HEK293 (cell line): ENCODE measurements at regions not wholly inside any gene's neighbourhood (a gene's known extent, or its start where the extent isn't known, plus 50 kb on each side); places are given as distances from the start of the nearest gene placed in this dataset.

Experiments
- CTCF ChIA-PET: fragments of 350-600 bp; formaldehyde crosslinking; extraction: SDS; loops from one replicate; lab custom pipeline; 2021; ENCODE audit warnings: antibody characterized with exemption; lab: Yijun Ruan, JAX
- POLR2A ChIA-PET: fragments of 300-600 bp; formaldehyde crosslinking; extraction: SDS; loops from one replicate; lab custom pipeline; 2020; ENCODE audit warnings: antibody characterized with exemption, inconsistent platforms; lab: Yijun Ruan, JAX
- H3K27ac ChIP-seq: fragments of 200-500 bp; sonication (Bioruptor generic); 2 replicates; pipeline ENCODE4 v1.5.1; 2014; ENCODE audit warnings: low read depth, low read length, control low read depth, inconsistent platforms; ENCODE audit errors: extremely low read depth
- H3K36me3 ChIP-seq, 2 experiments: fragments of 200-500 bp in 1 of 2; sonication (Bioruptor generic) in 1 of 2; 1 replicate in 1 of 2; 2 replicates in 1 of 2; pipeline ENCODE4 v1.5.1; 2014 to 2017; ENCODE audit warnings: inconsistent platforms in 2 of 2, low read length in 2 of 2; ENCODE audit not compliant: control insufficient read depth in 2 of 2, insufficient read depth in 1 of 2
- H3K4me1 ChIP-seq: fragments of 200-500 bp; sonication (Bioruptor generic); 2 replicates; pipeline ENCODE4 v1.5.1; 2014; ENCODE audit warnings: mild to moderate bottlenecking, low read length, inconsistent platforms; ENCODE audit not compliant: control insufficient read depth, insufficient read depth
- H3K4me3 ChIP-seq: 2 replicates; pipeline ENCODE4 v1.5.1; 2011; ENCODE audit warnings: low read depth, mild to moderate bottlenecking, control low read depth, low read length, moderate library complexity
- H3K9me3 ChIP-seq: fragments of 200-500 bp; sonication (Bioruptor generic); 2 replicates; pipeline ENCODE4 v1.5.1; 2014; ENCODE audit warnings: low read depth, low read length, inconsistent platforms; ENCODE audit not compliant: control insufficient read depth, insufficient read depth
- BCL11A ChIP-seq: fragments of 450-650 bp; formaldehyde crosslinking; IDR thresholded peaks from 2 replicates; pipeline ENCODE4 v1.5.1; 2016; ENCODE audit warnings: low read depth, missing biosample characterization, missing genetic modification characterization
- FEZF1 ChIP-seq: fragments of 450-650 bp; formaldehyde crosslinking; IDR thresholded peaks from 2 replicates; pipeline ENCODE4 v1.5.1; 2016; ENCODE audit warnings: missing biosample characterization, missing genetic modification characterization
- HIC1 ChIP-seq: fragments of 450-650 bp; formaldehyde crosslinking; IDR thresholded peaks from 2 replicates; pipeline ENCODE4 v1.5.1; 2016; ENCODE audit warnings: missing biosample characterization, missing genetic modification characterization
- PRDM2 ChIP-seq: fragments of 450-650 bp; formaldehyde crosslinking; IDR thresholded peaks from 2 replicates; pipeline ENCODE4 v1.5.1; 2016; ENCODE audit warnings: missing biosample characterization, missing genetic modification characterization, borderline replicate concordance
- PRDM4 ChIP-seq: fragments of 450-650 bp; formaldehyde crosslinking; IDR thresholded peaks from 2 replicates; pipeline ENCODE4 v1.5.1; 2017; ENCODE audit warnings: missing biosample characterization, missing genetic modification characterization
- SETDB1 ChIP-seq: IDR thresholded peaks from one replicate; pipeline ENCODE4 v1.6.1; 2017; ENCODE audit warnings: mild to moderate bottlenecking, low read length, moderate library complexity, mixed read lengths; ENCODE audit not compliant: insufficient read length
- SP3 ChIP-seq: fragments of 450-650 bp; formaldehyde crosslinking; IDR thresholded peaks from 2 replicates; pipeline ENCODE4 v1.5.1; 2016; ENCODE audit warnings: missing biosample characterization, missing genetic modification characterization
- TCF7L2 ChIP-seq: IDR thresholded peaks from 2 replicates; pipeline ENCODE4 v1.6.1; 2011; ENCODE audit warnings: low read depth, mild to moderate bottlenecking, inconsistent platforms, low read length, moderate library complexity, borderline replicate concordance
- TRIM28 ChIP-seq: IDR thresholded peaks from 2 replicates; pipeline ENCODE4 v1.6.1; 2011; ENCODE audit warnings: low read length, control low read depth, borderline replicate concordance
- YY2 ChIP-seq: fragments of 450-650 bp; formaldehyde crosslinking; IDR thresholded peaks from 2 replicates; pipeline ENCODE4 v1.5.1; 2016; ENCODE audit warnings: missing biosample characterization, missing genetic modification characterization
- ZBTB6 ChIP-seq: fragments of 450-650 bp; formaldehyde crosslinking; IDR thresholded peaks from 2 replicates; pipeline ENCODE4 v1.5.1; 2017; ENCODE audit warnings: missing biosample characterization, missing genetic modification characterization
- ZBTB8A ChIP-seq: fragments of 450-650 bp; formaldehyde crosslinking; IDR thresholded peaks from 2 replicates; pipeline ENCODE4 v1.5.1; 2016; ENCODE audit warnings: missing biosample characterization, missing genetic modification characterization
- ZNF175 ChIP-seq: fragments of 450-650 bp; formaldehyde crosslinking; IDR thresholded peaks from 2 replicates; pipeline ENCODE4 v1.5.1; 2016; ENCODE audit warnings: missing biosample characterization, missing genetic modification characterization
- ZNF19 ChIP-seq: fragments of 450-650 bp; formaldehyde crosslinking; IDR thresholded peaks from 2 replicates; pipeline ENCODE4; 2016; ENCODE audit warnings: missing biosample characterization, missing genetic modification characterization, low read depth
- ZNF26 ChIP-seq: fragments of 450-650 bp; formaldehyde crosslinking; IDR thresholded peaks from 2 replicates; pipeline ENCODE4 v1.5.1; 2016; ENCODE audit warnings: missing biosample characterization, missing genetic modification characterization
- ZNF521 ChIP-seq: fragments of 450-650 bp; formaldehyde crosslinking; IDR thresholded peaks from 2 replicates; pipeline ENCODE4 v1.5.1; 2017; ENCODE audit warnings: missing biosample characterization, mild to moderate bottlenecking, missing genetic modification characterization
- ZNF571 ChIP-seq: fragments of 450-650 bp; formaldehyde crosslinking; IDR thresholded peaks from 2 replicates; pipeline ENCODE4 v1.5.0; 2017; ENCODE audit warnings: missing biosample characterization, missing genetic modification characterization
- ZNF621 ChIP-seq: fragments of 450-650 bp; formaldehyde crosslinking; IDR thresholded peaks from 2 replicates; pipeline ENCODE4 v1.5.1; 2017; ENCODE audit warnings: missing biosample characterization, missing genetic modification characterization
- ZNF701 ChIP-seq: fragments of 450-650 bp; formaldehyde crosslinking; IDR thresholded peaks from 2 replicates; pipeline ENCODE4 v1.5.1; 2016; ENCODE audit warnings: missing biosample characterization, missing genetic modification characterization

- ChIA-PET CTCF (no interaction called here), POLR2A (no interaction called here)
- H3K9me3 ChIP-seq: no peaks in the 10 kb centered on the region
- TF ChIP-seq SP3 (tag by site-specific recombination): no peak
- no peak for TF ChIP-seq ZNF571 (tag by site-specific recombination)
- no peak for TF ChIP-seq ZBTB6 (tag by site-specific recombination)
- TF ChIP-seq ZBTB8A: no peak
- TF ChIP-seq PRDM2: no peak
- no peak for TF ChIP-seq ZNF19
- no peak for TF ChIP-seq ZNF175 (tag by site-specific recombination)
- TF ChIP-seq ZNF621 (tag by site-specific recombination): no peak
- H3K4me3 ChIP-seq: no peak overlapping the region
- H3K4me1 ChIP-seq: no peaks in the 10 kb centered on the region
- H3K27ac ChIP-seq: no peak overlapping the region
- H3K36me3 ChIP-seq: no peaks in the 10 kb centered on the region
Measured at GRCh38 chr13:65240773-65241172, 1989.4 kb downstream of the PCDH9 start.

- no peak overlapping the region for H3K27ac ChIP-seq
- POLR2A ChIA-PET: no interaction called here
- CTCF ChIA-PET: no interaction called here
- H3K4me3 ChIP-seq: no peak overlapping the region
- TF ChIP-seq SETDB1 (peak; percentile 98), FEZF1 (no peak), HIC1 (tag by site-specific recombination) (no peak), TRIM28 (peak; percentile 97; the same call in 1 of the 2 replicates)
- TF ChIP-seq, all 188 proteins: peak for 2
- no peaks in the 10 kb centered on the region for H3K9me3 ChIP-seq
- H3K36me3 ChIP-seq: no peaks in the 10 kb centered on the region
- H3K4me1 ChIP-seq: no peaks in the 10 kb centered on the region
Measured at GRCh38 chr13:65236841-65237418, 1993.2 kb downstream of the PCDH9 start.

- H3K36me3 ChIP-seq: no peaks in the 10 kb centered on the region
- ChIA-PET CTCF (no interaction called here), POLR2A (no interaction called here)
- no peak overlapping the region for H3K27ac ChIP-seq
- H3K9me3 ChIP-seq: no peaks in the 10 kb centered on the region
- TF ChIP-seq ZNF521 (tag by site-specific recombination) (no peak), TCF7L2 (no peak), PRDM4 (tag by site-specific recombination) (no peak), ZNF701 (tag by site-specific recombination) (no peak), ZNF26 (tag by site-specific recombination) (no peak), BCL11A (tag by site-specific recombination) (no peak), YY2 (tag by site-specific recombination) (no peak)
- TF ChIP-seq, all 188 proteins: peak for 0
- Histone ChIP-seq H3K4me1 (no peaks in the 10 kb centered on the region), H3K4me3 (no peak overlapping the region)
Measured at GRCh38 chr13:65217471-65217995, 2012.6 kb downstream of the PCDH9 start.
